Common myeloid progenitor, CD34-positive (primary cell): ENCODE measurements at regions not wholly inside any gene's neighbourhood (a gene's known extent, or its start where the extent isn't known, plus 50 kb on each side); places are given as distances from the start of the nearest gene placed in this dataset.

ENCODE experiments used
- CTCF ChIA-PET: fragments of 350-600 bp; sonication (Branson Sonifier 250); formaldehyde crosslinking; loops from one replicate; lab custom pipeline; 2021; ENCODE audit warnings: antibody characterized with exemption; lab: Charles Lee
- POLR2A ChIA-PET: fragments of 350-600 bp; sonication (Branson Sonifier 250); formaldehyde crosslinking; loops from one replicate; lab custom pipeline; 2021; ENCODE audit warnings: antibody characterized with exemption; lab: Charles Lee
- DNase-seq, 3 donors: peaks; one replicate each; pipeline versions ENCODE4 v3.0.0 to v3.0.0-alpha.2; 2013
- H3K27ac ChIP-seq, 2 experiments: 1 replicate in 1 of 2; 2 replicates in 1 of 2; pipeline ENCODE4 v1.7.0; 2013; ENCODE audit warnings: inconsistent platforms in 2 of 2, low read length in 2 of 2, mild to moderate bottlenecking in 2 of 2, low read depth in 1 of 2, moderate library complexity in 1 of 2; ENCODE audit not compliant: severe bottlenecking in 2 of 2, insufficient read depth in 1 of 2, poor library complexity in 1 of 2
- H3K27me3 ChIP-seq, 5 experiments: replicated peaks in 2 of 5; 1 replicate in 3 of 5; 2 replicates in 2 of 5; pipeline versions ENCODE4 v1.6.1 to v1.7.0; 2013; ENCODE audit warnings: low read length in 4 of 5, mild to moderate bottlenecking in 2 of 5, moderate library complexity in 2 of 5, inconsistent platforms in 1 of 5; ENCODE audit not compliant: insufficient read depth in 5 of 5, control insufficient read depth in 4 of 5
- H3K36me3 ChIP-seq, 4 experiments: 1 replicate in 2 of 4; 2 replicates in 2 of 4; pipeline versions ENCODE4 v1.6.1 to v1.7.0; 2013; ENCODE audit warnings: low read length in 3 of 4, control low read depth in 1 of 4, mild to moderate bottlenecking in 1 of 4; ENCODE audit not compliant: control insufficient read depth in 4 of 4, insufficient read depth in 4 of 4
- H3K4me1 ChIP-seq, 4 experiments: 1 replicate in 3 of 4; 2 replicates in 1 of 4; pipeline versions ENCODE4 v1.6.1 to v1.7.1; 2013; ENCODE audit warnings: low read length in 3 of 4, mild to moderate bottlenecking in 3 of 4, control low read depth in 1 of 4, inconsistent platforms in 1 of 4, moderate library complexity in 1 of 4; ENCODE audit not compliant: control insufficient read depth in 4 of 4, insufficient read depth in 4 of 4; ENCODE audit errors: control extremely low read depth in 1 of 4
- H3K4me3 ChIP-seq, 7 experiments: 1 replicate in 4 of 7; 2 replicates in 3 of 7; pipeline versions ENCODE4 v1.5.1 to v1.7.0; 2013; ENCODE audit warnings: mild to moderate bottlenecking in 7 of 7, low read length in 6 of 7, moderate library complexity in 6 of 7, inconsistent platforms in 2 of 7, low read depth in 2 of 7, control low read depth in 1 of 7; ENCODE audit not compliant: insufficient read depth in 4 of 7, control insufficient read depth in 1 of 7; ENCODE audit errors: extremely low read depth in 1 of 7
- H3K9me3 ChIP-seq, 5 experiments: 1 replicate in 4 of 5; 2 replicates in 1 of 5; pipeline versions ENCODE4 v1.6.1 to v1.7.1; 2013; ENCODE audit warnings: low read length in 4 of 5, mild to moderate bottlenecking in 2 of 5, inconsistent platforms in 1 of 5, low read depth in 1 of 5, moderate library complexity in 1 of 5; ENCODE audit not compliant: control insufficient read depth in 4 of 5, insufficient read depth in 2 of 5; ENCODE audit errors: control extremely low read depth in 1 of 5
- WGBS: methylation state at CpG from one replicate; pipeline ENCODE4 v1.1.5; 2013; ENCODE audit not compliant: insufficient coverage; 5-methylcytosine and 5-hydroxymethylcytosine counted together

- Histone ChIP-seq H3K4me3 (no peak overlapping the region), H3K27me3 (no peaks in the 10 kb centered on the region), H3K36me3 (no peaks in the 10 kb centered on the region), H3K27ac (no peak overlapping the region), H3K4me1 (no peaks in the 10 kb centered on the region), H3K9me3 (no peaks in the 10 kb centered on the region)
- ChIA-PET POLR2A (no interaction called here), CTCF (no interaction called here)
- no peak for DNase-seq
These were observed 139.1 kb downstream of the SLC17A6 start for GRCh38 chr11:22477312-22477711.

GRCh38 chr11:22476589-22476988, 138.4 kb downstream of the SLC17A6 start:
- ChIA-PET CTCF (no interaction called here), POLR2A (no interaction called here)
- H3K9me3 ChIP-seq, result no peaks in the 10 kb centered on the region
- H3K27me3 ChIP-seq, result no peaks in the 10 kb centered on the region
- H3K36me3 ChIP-seq, result no peaks in the 10 kb centered on the region
- H3K27ac ChIP-seq, result no peak overlapping the region
- H3K4me3 ChIP-seq, result no peak overlapping the region
- no peak for DNase-seq
- WGBS, result no CpG with 5 or more reads among the region's 3 CpGs
- H3K4me1 ChIP-seq, result no peaks in the 10 kb centered on the region

- 100% methylated on average over 1 of the region's 4 CpGs for WGBS
- ChIA-PET POLR2A (no interaction called here), CTCF (no interaction called here)
These were observed 136.4 kb downstream of the SLC17A6 start for GRCh38 chr11:22474616-22475015.

GRCh38 chr11:22473586-22473985, 135.4 kb downstream of the SLC17A6 start:
- no peak overlapping the region for H3K27ac ChIP-seq
- ChIA-PET POLR2A (no interaction called here), CTCF (no interaction called here)
- no peaks in the 10 kb centered on the region for H3K9me3 ChIP-seq
- WGBS, result no CpG with 5 or more reads among the region's 1 CpG
- H3K4me3 ChIP-seq, result no peak overlapping the region
- DNase-seq, result no peak
- H3K36me3 ChIP-seq, result no peaks in the 10 kb centered on the region
- no peaks in the 10 kb centered on the region for H3K4me1 ChIP-seq
- H3K27me3 ChIP-seq, result no peaks in the 10 kb centered on the region

More at GRCh38 chr11:22474616-22475015, 136.4 kb downstream of the SLC17A6 start:
- H3K4me3 ChIP-seq, result no peak overlapping the region
- H3K27me3 ChIP-seq, result no peaks in the 10 kb centered on the region
- no peaks in the 10 kb centered on the region for H3K9me3 ChIP-seq
- no peak overlapping the region for H3K27ac ChIP-seq
- H3K36me3 ChIP-seq, result no peaks in the 10 kb centered on the region
- no peaks in the 10 kb centered on the region for H3K4me1 ChIP-seq
- DNase-seq, result no peak

GRCh38 chr11:22472306-22472705, 134.1 kb downstream of the SLC17A6 start:
- WGBS, result 92% methylated on average over 6 of the region's 7 CpGs
- no peak for DNase-seq
- Histone ChIP-seq H3K27ac (no peak overlapping the region), H3K27me3 (no peaks in the 10 kb centered on the region), H3K36me3 (no peaks in the 10 kb centered on the region), H3K4me3 (no peak overlapping the region), H3K9me3 (no peaks in the 10 kb centered on the region), H3K4me1 (no peaks in the 10 kb centered on the region)
- ChIA-PET CTCF (interaction anchor here (2.5 kb wide), 1 partner anchor 13 kb away, joined by 6 read pairs; no protein-coding TSS in a partner anchor), POLR2A (interaction anchor here (0.6 kb wide), 1 partner anchor 507 kb away, joined by 4 read pairs; no protein-coding TSS in a partner anchor)

- H3K4me3 ChIP-seq, result no peak overlapping the region
- DNase-seq, result no peak
- H3K36me3 ChIP-seq, result no peaks in the 10 kb centered on the region
- CTCF ChIA-PET, result interaction anchor here (2.5 kb wide), 1 partner anchor 12 kb away, joined by 6 read pairs; no protein-coding TSS in a partner anchor
- H3K27ac ChIP-seq, result no peak overlapping the region
- POLR2A ChIA-PET, result interaction anchor here (0.6 kb wide), 1 partner anchor 508 kb away, joined by 4 read pairs; no protein-coding TSS in a partner anchor
- H3K9me3 ChIP-seq, result no peaks in the 10 kb centered on the region
- no peaks in the 10 kb centered on the region for H3K4me1 ChIP-seq
- no CpG with 5 or more reads among the region's 2 CpGs for WGBS
- H3K27me3 ChIP-seq, result no peaks in the 10 kb centered on the region
These were observed 133.2 kb downstream of the SLC17A6 start for GRCh38 chr11:22471385-22471784.

GRCh38 chr11:22467741-22468140, 129.6 kb downstream of the SLC17A6 start:
- no peak overlapping the region for H3K27ac ChIP-seq
- H3K4me1 ChIP-seq, result no peaks in the 10 kb centered on the region
- CTCF ChIA-PET, result no interaction called here
- H3K9me3 ChIP-seq, result no peaks in the 10 kb centered on the region
- H3K36me3 ChIP-seq, result no peaks in the 10 kb centered on the region
- WGBS, result 83% methylated on average over 1 of the region's 2 CpGs
- no peaks in the 10 kb centered on the region for H3K27me3 ChIP-seq
- POLR2A ChIA-PET, result no interaction called here
- no peak for DNase-seq
- no peak overlapping the region for H3K4me3 ChIP-seq
